ENCODE measurements at regions not wholly inside any gene's neighbourhood (a gene's known extent, or its start where the extent isn't known, plus 50 kb on each side); places are given as distances from the start of the nearest gene placed in this dataset.
"Not testable (repeated sequence)": the region's sequence is repeated elsewhere in the genome, so short reads cannot be mapped to it uniquely, and the experiment has no call there.

DNA sequence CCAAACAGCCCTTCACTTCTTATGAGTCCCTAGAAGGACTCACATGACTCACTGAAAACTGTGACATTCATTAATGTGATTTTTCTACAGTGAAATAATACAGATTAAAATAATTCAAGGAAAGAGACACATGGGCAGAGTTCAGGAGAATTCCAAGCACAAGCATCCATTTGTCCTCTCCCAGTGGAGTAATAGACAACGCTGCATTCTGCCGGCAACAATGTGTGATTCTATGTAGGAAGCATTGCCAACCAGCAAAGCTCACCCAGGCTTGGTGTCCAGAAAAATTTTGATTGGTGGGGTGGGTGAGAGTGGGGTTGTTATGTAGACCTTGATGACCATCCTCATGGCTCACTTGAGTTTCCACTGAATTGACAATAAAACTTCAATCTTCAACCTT is 123.9 kb downstream of the VPREB1 start:
- Histone ChIP-seq H3K4me1 (no peaks in the 10 kb centered on the region), H3K9me3 (no peaks in the 10 kb centered on the region), H3K4me3 (no peak overlapping the region), H3K27me3 (no peaks in the 10 kb centered on the region), H3K27ac (no peak overlapping the region), H3K36me3 (no peaks in the 10 kb centered on the region)
- TF ChIP-seq, protein P1, sequence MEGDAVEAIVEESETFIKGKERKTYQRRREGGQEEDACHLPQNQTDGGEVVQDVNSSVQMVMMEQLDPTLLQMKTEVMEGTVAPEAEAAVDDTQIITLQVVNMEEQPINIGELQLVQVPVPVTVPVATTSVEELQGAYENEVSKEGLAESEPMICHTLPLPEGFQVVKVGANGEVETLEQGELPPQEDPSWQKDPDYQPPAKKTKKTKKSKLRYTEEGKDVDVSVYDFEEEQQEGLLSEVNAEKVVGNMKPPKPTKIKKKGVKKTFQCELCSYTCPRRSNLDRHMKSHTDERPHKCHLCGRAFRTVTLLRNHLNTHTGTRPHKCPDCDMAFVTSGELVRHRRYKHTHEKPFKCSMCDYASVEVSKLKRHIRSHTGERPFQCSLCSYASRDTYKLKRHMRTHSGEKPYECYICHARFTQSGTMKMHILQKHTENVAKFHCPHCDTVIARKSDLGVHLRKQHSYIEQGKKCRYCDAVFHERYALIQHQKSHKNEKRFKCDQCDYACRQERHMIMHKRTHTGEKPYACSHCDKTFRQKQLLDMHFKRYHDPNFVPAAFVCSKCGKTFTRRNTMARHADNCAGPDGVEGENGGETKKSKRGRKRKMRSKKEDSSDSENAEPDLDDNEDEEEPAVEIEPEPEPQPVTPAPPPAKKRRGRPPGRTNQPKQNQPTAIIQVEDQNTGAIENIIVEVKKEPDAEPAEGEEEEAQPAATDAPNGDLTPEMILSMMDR (IDR thresholded peaks at IDR 0.05): no peak
- DNase-seq (ENCODE audit: low spot score in 2 of 2): no peak
- intact Hi-C loops (cut with DNase I): no loop called here

DNA sequence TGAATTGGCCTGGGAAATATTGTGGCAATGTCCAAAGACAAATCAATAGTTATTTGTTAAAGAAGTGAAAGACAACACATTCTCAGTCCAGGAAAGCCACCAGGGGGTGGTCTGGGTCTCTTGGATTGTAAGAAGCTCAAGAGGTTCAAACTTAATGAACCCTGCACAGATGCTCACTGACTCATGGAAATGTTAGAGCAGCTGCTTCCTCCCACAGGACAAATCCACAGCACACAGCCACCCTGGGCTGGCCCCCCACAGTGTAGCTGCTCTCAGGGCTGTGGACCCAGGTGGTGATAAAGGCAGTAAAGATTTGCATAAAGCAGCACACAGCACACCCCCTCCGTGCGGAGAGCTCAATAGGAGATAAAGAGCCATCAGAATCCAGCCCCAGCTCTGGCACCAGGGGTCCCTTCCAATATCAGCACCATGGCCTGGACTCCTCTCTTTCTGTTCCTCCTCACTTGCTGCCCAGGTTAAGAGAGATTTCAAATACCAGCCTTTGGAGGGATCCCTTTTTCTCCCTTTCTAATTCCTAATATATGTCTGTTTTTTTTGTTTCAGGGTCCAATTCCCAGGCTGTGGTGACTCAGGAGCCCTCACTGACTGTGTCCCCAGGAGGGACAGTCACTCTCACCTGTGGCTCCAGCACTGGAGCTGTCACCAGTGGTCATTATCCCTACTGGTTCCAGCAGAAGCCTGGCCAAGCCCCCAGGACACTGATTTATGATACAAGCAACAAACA is 124.8 kb downstream of the VPREB1 start:
- H3K4me1 ChIP-seq; H3K36me3 ChIP-seq; H3K27ac ChIP-seq; intact Hi-C loops (cut with DNase I); H3K9me3 ChIP-seq; H3K27me3 ChIP-seq; H3K4me3 ChIP-seq; DNase-seq (ENCODE audit: low spot score in 2 of 2): not testable (repeated sequence)

DNA sequence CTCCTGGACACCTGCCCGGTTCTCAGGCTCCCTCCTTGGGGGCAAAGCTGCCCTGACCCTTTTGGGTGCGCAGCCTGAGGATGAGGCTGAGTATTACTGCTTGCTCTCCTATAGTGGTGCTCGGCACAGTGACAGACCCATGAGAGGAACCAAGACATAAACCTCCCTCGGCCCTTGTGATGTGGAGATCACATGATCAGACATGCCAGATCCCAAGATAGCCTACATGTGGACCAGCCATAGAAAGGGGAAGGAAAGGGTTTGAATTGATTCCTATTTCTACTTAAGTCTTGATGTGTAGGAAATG is 125.3 kb downstream of the VPREB1 start:
- DNase-seq (ENCODE audit: low spot score in 2 of 2): no peak

DNA sequence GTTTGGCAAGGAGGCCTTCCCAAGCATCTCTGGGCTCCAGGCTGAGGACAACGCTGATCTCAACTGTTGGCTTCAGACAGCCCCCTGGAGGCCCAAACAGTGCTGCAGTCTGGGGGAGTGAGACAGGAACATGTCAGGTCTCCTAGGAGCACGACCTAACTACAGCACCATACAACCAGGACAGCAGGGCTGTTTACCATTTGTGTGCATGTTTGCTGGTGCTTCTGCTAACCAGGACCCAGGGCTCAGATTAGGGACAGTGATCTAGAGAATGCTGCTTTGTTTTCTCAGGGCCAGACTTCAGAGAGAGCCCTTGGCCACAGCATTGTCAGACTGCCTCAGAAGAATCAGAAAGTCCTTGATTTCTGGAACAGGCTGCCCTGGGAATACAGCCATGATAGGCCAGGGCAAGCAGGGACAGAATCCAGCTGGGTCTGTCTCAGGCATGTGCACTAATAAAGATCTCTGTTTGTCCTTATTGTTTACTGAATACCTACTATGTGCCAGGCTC is 126.5 kb downstream of the VPREB1 start:
- no peak overlapping the region for H3K4me3 ChIP-seq
- no peaks in the 10 kb centered on the region for H3K36me3 ChIP-seq
- DNase-seq (ENCODE audit: low spot score in 2 of 2): no peak
- H3K4me1 ChIP-seq: no peaks in the 10 kb centered on the region
- no peaks in the 10 kb centered on the region for H3K9me3 ChIP-seq
- intact Hi-C loops (cut with DNase I): no loop called here
- TF ChIP-seq, protein P1 (IDR thresholded peaks at IDR 0.05): no peak
- no peaks in the 10 kb centered on the region for H3K27me3 ChIP-seq
- H3K27ac ChIP-seq: no peak overlapping the region

More for the DNA sequence above, 125.3 kb downstream of the VPREB1 start:
- H3K4me1 ChIP-seq: no peaks in the 10 kb centered on the region
- TF ChIP-seq, protein P1 (IDR thresholded peaks at IDR 0.05): no peak
- H3K27ac ChIP-seq: no peak overlapping the region
- H3K36me3 ChIP-seq: no peaks in the 10 kb centered on the region
- no peaks in the 10 kb centered on the region for H3K27me3 ChIP-seq
- H3K4me3 ChIP-seq: no peak overlapping the region
- intact Hi-C loops (cut with DNase I): no loop called here
- H3K9me3 ChIP-seq: no peaks in the 10 kb centered on the region

DNA sequence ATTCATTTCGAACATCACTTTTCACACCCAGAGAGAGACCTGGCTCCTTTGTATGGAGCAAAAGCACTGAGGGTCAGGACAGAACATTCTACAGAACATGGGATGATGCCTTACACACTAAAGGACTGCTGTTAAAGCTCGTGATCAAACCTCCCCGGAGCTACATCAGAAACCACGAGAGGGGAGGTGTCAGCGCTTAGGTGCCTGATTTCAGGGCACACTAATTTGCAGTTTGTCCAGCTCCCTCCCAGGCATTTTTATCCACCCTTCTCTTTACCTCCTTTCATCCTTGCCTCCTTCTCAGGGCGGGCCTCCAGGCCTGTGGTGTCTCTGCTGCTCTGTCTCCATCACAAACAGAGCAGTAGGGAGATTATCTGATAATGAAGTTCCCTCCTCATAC is 127.5 kb downstream of the VPREB1 start:
- DNase-seq (ENCODE audit: low spot score in 2 of 2): no peak

DNA sequence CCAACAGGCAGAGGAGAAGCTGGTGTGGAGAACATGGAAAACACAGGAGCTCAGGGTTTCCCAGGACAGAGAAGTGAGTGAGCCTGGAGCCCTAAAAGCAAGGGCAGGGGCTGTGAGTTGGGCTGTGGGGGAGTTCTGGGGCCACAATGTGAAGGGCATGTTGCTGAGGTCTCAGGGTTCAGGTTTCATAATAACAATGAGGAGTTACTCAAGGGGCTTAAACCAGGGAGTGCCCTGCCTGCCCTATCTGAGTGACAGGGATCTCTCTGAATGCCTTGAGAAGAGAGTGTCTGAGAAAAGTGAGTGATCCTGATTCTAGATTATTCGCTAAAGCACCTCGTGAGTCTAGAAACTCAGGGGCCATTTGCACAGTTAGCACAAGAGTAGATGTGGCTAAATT is 129.6 kb downstream of the VPREB1 start:
- Histone ChIP-seq H3K4me3 (no peak overlapping the region), H3K4me1 (no peaks in the 10 kb centered on the region), H3K27me3 (no peaks in the 10 kb centered on the region), H3K27ac (no peak overlapping the region), H3K9me3 (no peaks in the 10 kb centered on the region), H3K36me3 (no peaks in the 10 kb centered on the region)
- no peak for DNase-seq (ENCODE audit: low spot score in 2 of 2)
- TF ChIP-seq, protein P1 (IDR thresholded peaks at IDR 0.05): no peak
- intact Hi-C loops (cut with DNase I): no loop called here

More for the DNA sequence above, 127.5 kb downstream of the VPREB1 start:
- no peak overlapping the region for H3K4me3 ChIP-seq
- TF ChIP-seq, protein P1 (IDR thresholded peaks at IDR 0.05): no peak
- H3K27me3 ChIP-seq: no peaks in the 10 kb centered on the region
- no peaks in the 10 kb centered on the region for H3K9me3 ChIP-seq
- no peak overlapping the region for H3K27ac ChIP-seq
- no peaks in the 10 kb centered on the region for H3K36me3 ChIP-seq
- intact Hi-C loops (cut with DNase I): no loop called here
- no peaks in the 10 kb centered on the region for H3K4me1 ChIP-seq

Measured in ascending aorta (tissue), 2 donors.